Esophagus muscularis mucosa (tissue), 4 donors: ENCODE measurements at regions not wholly inside any gene's neighbourhood (a gene's known extent, or its start where the extent isn't known, plus 50 kb on each side); places are given as distances from the start of the nearest gene placed in this dataset.

Experiments
- DNase-seq: peaks from one replicate; pipeline ENCODE4 v3.0.0-alpha.2; 2017; ENCODE audit errors: extremely low spot score
- H3K27ac ChIP-seq, 4 donors: fragments of 200-600 bp; sonication (generic); replicated peaks in 1 of 4; 1 replicate in 3 of 4; 2 replicates in 1 of 4; pipeline ENCODE4 v1.5.1; 2016 to 2019; ENCODE audit warnings: mild to moderate bottlenecking in 1 of 4
- H3K27me3 ChIP-seq, 4 donors: fragments of 200-600 bp; sonication (generic); one replicate each; pipeline versions ENCODE4 v1.5.1 to v1.6.0; 2016 to 2019
- H3K36me3 ChIP-seq, 4 donors: fragments of 200-600 bp; sonication (generic); one replicate each; pipeline ENCODE4 v1.5.1; 2016 to 2019
- H3K4me1 ChIP-seq, 4 donors: fragments of 200-600 bp; sonication (generic); one replicate each; pipeline ENCODE4 v1.5.1; 2016 to 2019
- H3K4me3 ChIP-seq, 4 donors: fragments of 200-600 bp; sonication (generic); 1 replicate in 2 of 4; 2 replicates in 2 of 4; pipeline ENCODE4 v1.5.1; 2016 to 2019; ENCODE audit warnings: mild to moderate bottlenecking in 4 of 4, moderate library complexity in 1 of 4
- H3K9me3 ChIP-seq, 4 donors: fragments of 200-600 bp; sonication (generic); 1 replicate in 3 of 4; 2 replicates in 1 of 4; pipeline ENCODE4 v1.5.1; 2016 to 2019
- EP300 ChIP-seq: sonication (generic); formaldehyde crosslinking; IDR thresholded peaks from one replicate; pipeline ENCODE4 v1.6.1; 2017; ENCODE audit warnings: antibody characterized with exemption
- POLR2A ChIP-seq: fragments of 450-650 bp; IDR thresholded peaks from one replicate; pipeline ENCODE4 v1.6.1; 2017; ENCODE audit warnings: antibody characterized with exemption, moderate library complexity, mild to moderate bottlenecking, low read depth
- POLR2AphosphoS5 ChIP-seq, 2 donors: sonication (generic); formaldehyde crosslinking; IDR thresholded peaks; one replicate each; pipeline ENCODE4 v1.6.1; 2017; ENCODE audit warnings: antibody characterized with exemption in 2 of 2
- WGBS: methylation state at CpG from one replicate; pipeline ENCODE4 v1.1.5; 2018; 5-methylcytosine and 5-hydroxymethylcytosine counted together
- intact Hi-C: fragments of 100-400 bp; cut with DNase I; formaldehyde crosslinking; loops from one replicate; pipeline ENCODE4 v1.15.1; 2023
- TF ChIP-seq, protein P1 (sequence below), 3 experiments: fragments of 200-600 bp in 2 of 3; fragments of 450-650 bp in 1 of 3; sonication (generic) in 2 of 3; IDR thresholded peaks; one replicate each; pipeline ENCODE4 v1.5.1; 2017 to 2019; ENCODE audit warnings: antibody characterized with exemption in 3 of 3, mild to moderate bottlenecking in 2 of 3, moderate library complexity in 1 of 3

DNA sequence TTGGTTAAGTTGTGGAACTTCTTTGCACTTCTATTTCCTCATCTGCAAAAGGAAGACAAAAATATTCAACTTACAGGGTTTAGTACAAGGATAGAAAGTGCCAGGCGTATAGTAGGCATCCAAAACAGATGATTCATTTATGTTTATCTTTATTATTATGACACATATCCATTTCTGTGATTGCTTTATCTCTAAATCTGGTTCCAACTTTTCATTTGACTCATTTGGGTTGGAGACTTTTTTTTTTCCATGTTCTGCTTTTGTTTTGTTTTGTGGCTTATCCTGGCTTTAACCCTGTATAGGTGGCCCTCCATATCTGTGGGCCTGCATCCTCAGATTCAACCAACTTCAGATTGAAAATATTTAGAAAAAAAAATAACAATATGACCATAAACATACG is 186.7 kb upstream of the SLC24A2 start:
- intact Hi-C loops = no loop called here
- Histone ChIP-seq H3K36me3 (no peaks in the 10 kb centered on the region), H3K27me3 (no peaks in the 10 kb centered on the region), H3K27ac (no peak overlapping the region), H3K9me3 (no peaks in the 10 kb centered on the region), H3K4me1 (no peaks in the 10 kb centered on the region), H3K4me3 (no peak overlapping the region)
- no peak for DNase-seq
- no peak for TF ChIP-seq POLR2AphosphoS5 (IDR thresholded peaks at IDR 0.05)
- TF ChIP-seq, protein P1, sequence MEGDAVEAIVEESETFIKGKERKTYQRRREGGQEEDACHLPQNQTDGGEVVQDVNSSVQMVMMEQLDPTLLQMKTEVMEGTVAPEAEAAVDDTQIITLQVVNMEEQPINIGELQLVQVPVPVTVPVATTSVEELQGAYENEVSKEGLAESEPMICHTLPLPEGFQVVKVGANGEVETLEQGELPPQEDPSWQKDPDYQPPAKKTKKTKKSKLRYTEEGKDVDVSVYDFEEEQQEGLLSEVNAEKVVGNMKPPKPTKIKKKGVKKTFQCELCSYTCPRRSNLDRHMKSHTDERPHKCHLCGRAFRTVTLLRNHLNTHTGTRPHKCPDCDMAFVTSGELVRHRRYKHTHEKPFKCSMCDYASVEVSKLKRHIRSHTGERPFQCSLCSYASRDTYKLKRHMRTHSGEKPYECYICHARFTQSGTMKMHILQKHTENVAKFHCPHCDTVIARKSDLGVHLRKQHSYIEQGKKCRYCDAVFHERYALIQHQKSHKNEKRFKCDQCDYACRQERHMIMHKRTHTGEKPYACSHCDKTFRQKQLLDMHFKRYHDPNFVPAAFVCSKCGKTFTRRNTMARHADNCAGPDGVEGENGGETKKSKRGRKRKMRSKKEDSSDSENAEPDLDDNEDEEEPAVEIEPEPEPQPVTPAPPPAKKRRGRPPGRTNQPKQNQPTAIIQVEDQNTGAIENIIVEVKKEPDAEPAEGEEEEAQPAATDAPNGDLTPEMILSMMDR (IDR thresholded peaks at IDR 0.05) = no peak
- no peak for TF ChIP-seq POLR2A
- TF ChIP-seq EP300 = no peak
- WGBS = 86% methylated on average over 2 of the region's 2 CpGs

DNA sequence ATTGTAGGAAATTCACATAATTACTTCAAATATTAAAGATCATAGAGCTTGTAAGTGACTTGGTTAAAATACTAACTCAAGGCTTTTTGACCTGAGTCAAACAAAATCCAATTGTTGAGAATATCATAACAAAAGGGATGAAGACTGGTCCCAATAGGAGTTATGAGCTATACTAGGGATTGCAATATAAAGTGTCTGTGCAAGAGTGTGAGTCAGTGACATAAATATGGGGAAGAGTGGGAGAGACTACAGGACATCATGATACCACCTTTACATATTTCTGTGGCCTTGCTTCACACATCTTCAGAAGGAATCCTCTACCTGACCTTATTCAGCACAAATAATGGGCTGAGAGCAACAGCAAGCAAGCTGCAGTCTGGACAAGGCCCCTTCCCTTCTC is 180.9 kb upstream of the SLC24A2 start:
- no peak overlapping the region for H3K27ac ChIP-seq
- TF ChIP-seq EP300 (no peak), POLR2AphosphoS5 (IDR thresholded peaks at IDR 0.05) (no peak), POLR2A (no peak)
- TF ChIP-seq, protein P1 (IDR thresholded peaks at IDR 0.05) = no peak
- H3K9me3 ChIP-seq = no peaks in the 10 kb centered on the region
- no peaks in the 10 kb centered on the region for H3K36me3 ChIP-seq
- no peak for DNase-seq
- no peaks in the 10 kb centered on the region for H3K27me3 ChIP-seq
- intact Hi-C loops = no loop called here
- peaks cover 0 to 10% (median 0%) of the 10 kb centered on the region in 4 donors for H3K4me1 ChIP-seq
- H3K4me3 ChIP-seq = no peak overlapping the region

DNA sequence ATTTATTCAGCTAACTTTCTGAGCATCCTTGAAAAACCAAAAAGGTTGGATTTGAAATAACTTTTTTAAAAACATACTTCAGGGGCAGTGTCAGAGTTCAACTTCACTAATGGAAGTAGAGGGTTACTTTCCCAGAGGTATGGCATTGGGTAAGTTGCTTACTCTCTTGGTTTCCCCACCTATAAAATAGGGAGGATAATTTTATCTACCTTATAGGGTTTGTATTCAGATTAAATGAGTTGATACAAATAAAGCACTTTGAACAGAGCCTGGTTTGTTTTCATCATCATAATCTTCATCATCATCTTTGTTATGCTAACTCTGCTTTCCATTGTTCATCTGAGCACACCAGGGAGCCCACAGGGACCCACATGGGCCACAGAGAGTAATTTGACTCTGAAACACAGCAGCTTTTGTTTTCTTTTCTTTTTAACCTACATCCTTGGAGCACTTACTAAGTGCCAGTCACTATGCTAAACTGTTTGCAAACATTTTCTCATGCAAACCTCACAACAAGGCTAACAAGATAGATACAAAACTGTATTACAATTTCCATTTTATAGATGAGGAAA is 179.1 kb upstream of the SLC24A2 start:
- Histone ChIP-seq H3K27ac (no peak overlapping the region), H3K36me3 (no peaks in the 10 kb centered on the region), H3K27me3 (no peaks in the 10 kb centered on the region), H3K4me1 (peaks cover 0 to 10% (median 0%) of the 10 kb centered on the region in 4 donors), H3K4me3 (no peak overlapping the region), H3K9me3 (no peaks in the 10 kb centered on the region)
- TF ChIP-seq POLR2AphosphoS5 (IDR thresholded peaks at IDR 0.05) (no peak), EP300 (no peak)
- intact Hi-C loops = no loop called here
- no peak for DNase-seq

DNA sequence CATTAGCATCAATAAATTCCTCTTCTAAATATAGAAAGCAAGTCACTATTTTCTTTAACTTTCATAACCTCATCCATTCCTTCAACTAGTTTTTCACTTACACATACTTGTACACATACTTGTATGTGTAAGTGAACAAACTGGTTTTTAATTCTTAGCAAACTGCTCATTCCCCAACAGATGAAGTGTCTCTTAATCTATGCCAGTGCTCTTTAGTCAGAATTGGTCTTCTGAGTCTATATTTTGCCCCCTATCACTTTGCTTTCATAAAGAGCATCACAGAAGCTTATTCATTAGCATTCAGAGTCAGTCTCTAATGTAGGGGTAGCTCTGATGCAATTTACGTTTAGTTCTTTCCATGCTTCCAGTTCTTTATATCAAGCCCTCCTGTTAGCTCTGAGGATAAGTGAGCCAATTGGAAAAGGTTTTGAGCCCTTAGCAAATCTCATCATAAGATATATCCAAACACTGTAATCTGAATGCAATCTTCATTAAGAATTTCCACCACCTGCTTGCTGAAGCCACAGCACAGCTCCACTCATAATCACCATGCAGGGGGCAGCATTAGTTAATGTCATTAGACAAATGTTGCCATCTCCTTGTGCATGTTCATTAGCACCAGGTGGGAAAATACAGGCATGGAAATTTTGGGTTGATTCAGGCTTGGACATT is 178.5 kb upstream of the SLC24A2 start:
- Histone ChIP-seq H3K4me3 (no peak overlapping the region), H3K4me1 (peaks cover 0 to 10% (median 0%) of the 10 kb centered on the region in 4 donors), H3K36me3 (no peaks in the 10 kb centered on the region), H3K27me3 (no peaks in the 10 kb centered on the region), H3K27ac (no peak overlapping the region), H3K9me3 (no peaks in the 10 kb centered on the region)
- DNase-seq = no peak
- intact Hi-C loops = no loop called here
- WGBS = 75% methylated on average over 1 of the region's 1 CpG
- no peak for TF ChIP-seq POLR2AphosphoS5 (IDR thresholded peaks at IDR 0.05)
- no peak for TF ChIP-seq POLR2A
- TF ChIP-seq EP300 = no peak
- TF ChIP-seq, protein P1 (IDR thresholded peaks at IDR 0.05) = no peak

DNA sequence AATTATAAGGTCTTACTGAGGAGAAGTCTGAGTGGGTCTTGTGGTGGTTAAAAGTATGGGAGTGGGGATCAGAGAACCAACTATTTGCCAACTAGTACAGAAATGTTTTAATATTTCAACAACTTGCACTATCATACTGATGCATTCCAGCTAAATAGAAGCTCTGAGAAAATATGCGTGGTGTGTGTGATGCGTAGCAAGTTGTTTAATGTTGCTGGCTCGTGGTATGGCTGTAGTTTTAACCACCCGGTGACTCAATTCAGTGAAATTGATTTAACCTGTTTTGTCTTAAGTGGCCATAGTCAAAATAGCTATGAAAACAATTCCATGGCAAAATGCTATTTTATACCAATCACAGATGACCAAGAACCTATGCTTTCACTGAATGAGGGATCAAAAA is 176.5 kb upstream of the SLC24A2 start:
- H3K4me3 ChIP-seq = no peak overlapping the region
- H3K27me3 ChIP-seq = no peaks in the 10 kb centered on the region
- peaks cover 0 to 10% (median 0%) of the 10 kb centered on the region in 4 donors for H3K4me1 ChIP-seq
- no peak overlapping the region for H3K27ac ChIP-seq
- H3K36me3 ChIP-seq = no peaks in the 10 kb centered on the region
- no peaks in the 10 kb centered on the region for H3K9me3 ChIP-seq
- intact Hi-C loops = no loop called here
- TF ChIP-seq, protein P1 (IDR thresholded peaks at IDR 0.05) = no peak
- no peak for TF ChIP-seq POLR2AphosphoS5 (IDR thresholded peaks at IDR 0.05)
- no peak for TF ChIP-seq EP300
- TF ChIP-seq POLR2A = no peak
- 79% methylated on average over 4 of the region's 4 CpGs for WGBS
- DNase-seq = no peak
